ENCODE measurements at regions not wholly inside any gene's neighbourhood (a gene's known extent, or its start where the extent isn't known, plus 50 kb on each side); places are given as distances from the start of the nearest gene placed in this dataset.

- TF ChIP-seq EZH2 (IDR thresholded peaks at IDR 0.05; ENCODE audit: insufficient read depth, poor library complexity, severe bottlenecking), result no peak
- no peak for TF ChIP-seq EZH2phosphoT487 (IDR thresholded peaks at IDR 0.05; ENCODE audit: insufficient read depth, low read depth)
Measured at GRCh38 chrX:39819921-39820849, 277.6 kb downstream of the BCOR start.
